ENCODE measurements at regions not wholly inside any gene's neighbourhood (a gene's known extent, or its start where the extent isn't known, plus 50 kb on each side); places are given as distances from the start of the nearest gene placed in this dataset.
"Not testable (repeated sequence)": the region's sequence is repeated elsewhere in the genome, so short reads cannot be mapped to it uniquely, and the experiment has no call there.

DNA sequence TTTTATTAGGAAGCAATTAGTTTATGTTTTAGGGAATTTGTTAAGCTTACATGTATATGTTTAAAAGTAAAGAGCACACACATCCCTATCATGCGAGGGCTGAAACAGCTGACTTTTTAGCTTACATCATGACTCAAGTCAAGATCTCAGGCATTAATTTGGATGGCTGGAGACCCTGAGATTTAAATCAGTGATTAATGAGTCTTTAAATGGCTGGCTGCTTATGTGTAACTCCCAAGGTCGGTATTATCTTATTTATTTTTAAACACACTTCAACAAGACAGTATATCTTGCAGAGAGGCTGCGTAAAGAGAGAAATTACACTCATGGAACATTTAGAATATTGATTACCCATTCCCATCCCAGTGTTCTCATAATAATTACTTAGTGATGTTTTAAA lies 169.4 kb downstream of the KBTBD8 start:
- no peak for DNase-seq

DNA sequence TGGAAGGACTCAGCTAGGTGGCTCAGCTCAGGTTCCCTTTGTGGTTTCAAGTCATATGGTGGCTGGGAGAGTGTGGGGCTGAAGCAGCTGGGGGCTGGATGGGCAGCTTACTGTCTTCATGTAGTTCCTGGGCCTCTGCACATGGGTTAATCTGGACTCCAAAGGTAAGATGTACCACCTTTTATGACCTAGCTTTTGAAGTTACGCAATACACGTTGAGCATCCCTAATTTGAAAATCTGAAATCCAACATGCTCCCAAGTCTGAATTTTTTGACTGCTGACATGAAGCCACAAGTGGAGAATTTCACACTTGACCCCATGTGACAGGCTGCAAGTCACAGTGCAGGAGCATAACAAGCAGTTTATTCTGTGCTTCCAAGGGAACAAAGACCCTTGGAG lies 173.7 kb downstream of the KBTBD8 start:
- DNase-seq: no peak

DNA sequence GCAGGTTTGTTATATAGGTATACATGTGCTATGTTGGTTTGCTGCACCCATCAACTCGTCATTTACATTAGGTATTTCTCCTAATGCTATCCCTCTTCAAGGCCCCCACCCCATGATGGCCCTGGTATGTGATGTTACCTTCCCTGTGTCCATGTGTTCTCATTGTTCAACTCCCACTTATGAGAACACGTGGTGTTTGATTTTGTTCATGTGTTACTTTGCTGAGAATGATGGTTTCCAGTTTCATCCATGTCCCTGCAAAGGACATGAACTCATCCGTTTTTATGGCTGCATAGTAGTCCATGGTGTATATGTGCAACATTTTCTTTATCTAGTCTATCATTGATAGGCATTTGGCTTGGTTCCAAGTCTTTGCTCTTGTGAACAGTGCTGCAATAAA lies 175.0 kb downstream of the KBTBD8 start:
- not testable (repeated sequence) for DNase-seq

DNA sequence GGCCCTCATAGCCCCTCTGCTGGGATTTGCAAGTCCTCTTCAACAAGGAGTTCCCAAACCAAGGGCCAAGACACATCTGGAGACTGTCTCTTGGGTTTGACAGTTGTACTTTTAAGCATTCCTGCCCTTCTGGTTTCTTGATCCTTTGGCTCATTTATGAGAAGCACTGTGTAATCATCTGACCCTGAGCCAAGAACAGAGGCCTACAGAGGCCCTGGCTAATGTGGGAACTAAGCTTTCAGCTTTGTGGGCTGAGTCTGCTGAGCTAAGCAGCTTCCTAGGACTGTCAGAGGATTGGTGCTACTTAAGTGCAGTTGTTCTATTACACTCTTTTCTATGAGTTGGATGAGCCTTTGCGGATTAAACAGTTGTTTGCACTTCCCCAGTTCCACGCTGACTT lies 178.3 kb downstream of the KBTBD8 start:
- no peak for DNase-seq

DNA sequence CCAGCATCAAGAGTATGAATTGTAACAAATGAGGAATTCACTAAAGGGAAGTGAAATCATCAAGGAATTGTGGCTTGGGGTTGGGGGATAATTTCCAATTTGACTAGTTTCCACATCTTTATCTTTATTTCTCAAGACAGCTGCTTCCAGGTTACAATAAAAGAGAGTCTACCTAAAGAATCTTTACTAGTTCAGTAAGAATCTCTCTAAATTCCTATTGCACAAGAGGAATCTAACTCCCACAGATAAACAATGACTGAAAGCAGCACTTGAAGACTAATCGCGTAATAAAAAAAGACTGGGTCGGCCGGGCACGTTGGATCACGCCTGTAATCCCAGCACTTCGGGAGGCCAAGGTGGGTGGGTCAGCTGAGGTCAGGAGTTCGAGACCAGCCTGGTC lies 194.4 kb downstream of the KBTBD8 start:
- DNase-seq: no peak

DNA sequence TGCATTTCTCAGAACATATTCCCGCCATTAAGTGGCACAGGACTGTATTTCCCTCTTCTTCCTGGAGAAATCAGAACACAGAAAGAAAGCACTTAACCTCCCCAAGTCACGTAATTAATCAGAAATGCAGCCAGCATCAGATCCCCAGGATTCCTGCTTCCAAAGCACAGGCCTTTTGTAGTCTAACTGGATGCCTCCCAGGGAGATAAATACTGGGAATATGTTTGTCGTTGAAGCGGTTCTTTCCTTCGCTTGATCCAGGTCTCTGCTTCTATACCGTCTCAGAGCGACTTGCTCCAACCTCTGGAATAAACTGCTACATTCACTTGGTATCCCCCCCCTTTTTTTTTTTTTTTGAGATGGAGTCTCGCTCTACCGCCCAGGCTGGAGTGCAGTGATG lies 198.6 kb downstream of the KBTBD8 start:
- DNase-seq: no peak

DNA sequence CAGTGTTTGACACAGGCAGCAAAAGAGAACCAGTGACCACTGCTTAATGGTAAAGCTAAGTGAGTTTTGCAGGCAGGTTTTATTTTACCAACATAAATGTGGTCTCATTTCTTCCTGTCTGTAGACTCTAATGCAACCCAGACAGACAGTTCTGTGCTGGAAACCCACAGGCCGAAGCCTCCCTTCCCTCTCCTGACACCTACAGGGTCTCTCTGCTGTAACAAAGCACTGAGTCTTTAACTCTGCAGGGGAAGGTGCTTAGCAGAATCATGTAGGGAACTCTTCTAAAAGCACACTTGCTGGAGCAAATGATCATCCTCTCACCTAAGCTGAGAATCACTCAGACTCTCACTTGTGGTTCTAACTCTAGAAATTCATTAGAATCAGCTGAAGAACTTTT lies 200.3 kb downstream of the KBTBD8 start:
- no peak for DNase-seq

DNA sequence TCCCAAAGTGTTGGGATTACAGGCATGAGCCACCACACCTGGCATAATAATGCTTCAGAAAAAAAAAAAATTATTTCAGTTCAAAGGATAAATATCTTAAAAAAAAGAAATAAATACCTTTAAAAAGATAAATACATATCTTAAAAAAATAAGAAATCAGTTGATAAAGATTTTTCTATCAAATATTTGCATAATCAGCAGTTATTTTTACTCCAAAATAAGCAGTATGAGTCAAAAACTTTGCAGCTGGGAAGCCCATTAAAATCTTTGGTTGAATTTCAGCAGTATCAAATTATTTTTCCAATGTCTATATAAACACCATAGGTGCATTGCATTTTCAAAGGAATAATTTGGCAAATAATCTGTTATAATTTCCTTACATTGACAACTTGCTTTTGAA lies 202.5 kb downstream of the KBTBD8 start:
- no peak for DNase-seq

DNA sequence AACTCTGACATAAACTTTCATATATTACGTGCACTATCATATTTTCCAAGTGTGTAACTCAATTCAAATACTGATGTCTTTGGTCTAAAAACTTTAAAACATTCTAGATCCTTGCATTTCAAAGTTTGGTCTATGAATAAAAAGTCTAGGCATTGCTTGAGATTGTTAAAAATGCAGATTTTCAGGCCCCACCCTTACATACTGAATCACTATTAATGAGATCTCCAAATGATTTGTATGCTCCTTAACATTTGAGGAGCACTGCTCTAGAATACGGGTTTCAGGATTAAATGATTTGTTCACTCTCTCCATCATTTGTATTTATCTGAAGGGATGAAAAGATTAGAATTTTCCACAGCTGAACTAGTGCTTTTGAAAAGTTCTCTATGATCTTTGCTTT lies 202.9 kb downstream of the KBTBD8 start:
- DNase-seq: no peak

DNA sequence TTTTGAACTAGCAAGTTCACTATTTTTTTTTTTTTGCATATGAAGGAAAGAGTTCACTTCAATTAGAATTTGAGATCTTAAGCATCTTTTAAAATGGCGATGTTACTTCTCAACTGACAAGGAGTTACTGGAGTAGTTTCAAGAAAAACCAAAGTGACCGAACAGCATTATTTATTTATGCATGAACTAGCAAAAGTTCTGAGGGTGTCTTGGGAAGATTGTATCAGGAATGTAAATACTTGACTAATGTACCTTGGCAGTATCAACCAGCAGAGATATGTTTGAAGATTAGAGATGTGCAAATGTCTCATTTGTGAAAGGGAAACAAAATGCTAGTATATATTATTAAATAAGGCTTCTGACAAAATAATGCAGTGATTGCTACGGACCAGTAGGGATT lies 203.9 kb downstream of the KBTBD8 start:
- no peak for DNase-seq

DNA sequence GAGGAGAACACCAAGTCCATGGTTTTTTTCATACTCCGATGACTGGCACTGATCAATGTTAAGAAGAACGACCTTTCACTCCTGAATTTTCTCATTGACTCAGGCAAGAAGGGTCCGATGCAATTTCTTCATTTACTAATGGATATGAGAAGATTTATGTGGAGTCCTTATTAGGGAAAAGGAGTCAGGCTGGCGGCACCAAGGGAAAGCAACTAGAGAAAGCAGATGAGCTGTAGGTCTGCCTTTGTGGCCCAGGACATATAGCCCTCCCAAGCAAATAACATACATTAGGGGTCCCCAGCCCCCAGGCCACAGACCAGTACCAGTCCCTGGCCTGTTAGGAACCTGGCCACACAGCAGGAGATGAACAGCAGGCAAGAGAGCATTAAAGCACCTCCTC lies 206.8 kb downstream of the KBTBD8 start:
- no peak for DNase-seq

DNA sequence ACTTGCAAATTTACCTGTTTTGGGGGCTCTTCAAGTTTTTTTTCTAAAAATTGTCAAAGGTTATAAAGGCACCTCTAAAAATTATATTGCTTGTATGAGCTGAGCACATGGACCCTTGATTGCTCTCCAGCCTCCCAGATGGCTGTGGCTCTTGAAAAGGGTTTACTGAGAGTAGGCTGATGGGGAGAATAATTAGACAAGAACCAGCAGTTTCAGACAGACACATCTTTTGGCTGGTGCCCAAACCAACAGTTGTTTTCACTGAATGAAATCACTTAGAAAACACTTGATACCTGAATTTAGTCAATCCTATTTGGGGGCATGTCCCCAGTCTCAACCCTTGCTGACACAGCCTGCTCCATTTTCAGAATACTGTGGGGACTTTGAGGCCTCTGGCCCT lies 217.6 kb downstream of the KBTBD8 start:
- DNase-seq: no peak

DNA sequence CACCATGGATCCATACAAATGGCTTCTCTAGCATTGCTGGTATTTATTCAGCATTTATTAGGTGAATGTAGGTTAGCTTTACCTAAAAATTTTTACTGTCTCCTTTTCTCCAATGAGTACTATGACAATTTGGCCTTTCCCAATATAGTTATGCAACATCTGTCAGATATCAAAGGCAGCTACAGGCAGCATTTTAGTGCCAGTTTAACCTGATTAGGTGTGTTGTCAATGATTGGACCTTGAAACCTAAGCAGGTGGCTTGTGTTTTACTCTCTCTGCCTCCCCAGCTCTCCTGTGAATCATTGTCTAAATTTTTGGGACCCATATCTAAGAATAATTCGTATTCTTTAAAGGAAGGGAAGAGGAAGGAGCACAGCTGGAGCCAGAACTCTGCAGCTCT lies 228.9 kb downstream of the KBTBD8 start:
- no peak for DNase-seq

DNA sequence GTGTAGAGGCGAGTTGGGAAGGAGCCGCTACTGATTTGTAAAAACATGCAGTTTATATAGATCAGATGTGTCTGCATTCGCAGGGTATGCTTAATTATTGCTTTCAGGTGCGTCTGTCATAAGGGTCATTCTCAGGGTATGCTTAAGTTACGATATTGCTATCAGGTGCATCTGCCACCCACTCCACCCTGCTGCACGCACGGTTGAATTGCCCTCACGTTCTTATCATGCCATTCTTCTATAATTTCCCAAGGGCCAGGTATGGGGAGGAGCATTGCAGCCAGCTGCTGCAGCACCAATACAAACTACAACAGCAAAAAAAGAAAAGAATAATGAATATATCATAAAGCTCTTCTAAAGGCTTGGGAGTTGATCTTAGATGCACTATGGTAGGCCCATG lies 230.0 kb downstream of the KBTBD8 start:
- DNase-seq: no peak

DNA sequence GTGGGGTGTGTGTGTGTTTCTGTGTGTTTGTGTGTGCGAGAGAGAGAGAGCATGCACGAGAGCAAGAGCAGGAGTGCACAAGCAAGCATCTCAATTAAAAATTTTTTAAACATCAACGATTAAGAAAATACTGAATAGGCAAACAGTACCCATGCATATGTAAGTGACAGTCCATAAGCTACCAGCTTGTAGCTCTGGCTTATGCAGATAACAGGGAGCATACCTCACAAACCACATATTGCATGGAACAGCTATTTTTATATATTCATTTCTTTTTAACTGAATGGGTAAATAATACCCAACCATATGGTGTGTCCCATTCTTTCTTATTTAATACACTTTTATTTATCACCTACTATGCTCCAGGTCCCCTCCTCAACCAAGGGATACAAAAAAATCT lies 234.5 kb downstream of the KBTBD8 start:
- no peak for DNase-seq

DNA sequence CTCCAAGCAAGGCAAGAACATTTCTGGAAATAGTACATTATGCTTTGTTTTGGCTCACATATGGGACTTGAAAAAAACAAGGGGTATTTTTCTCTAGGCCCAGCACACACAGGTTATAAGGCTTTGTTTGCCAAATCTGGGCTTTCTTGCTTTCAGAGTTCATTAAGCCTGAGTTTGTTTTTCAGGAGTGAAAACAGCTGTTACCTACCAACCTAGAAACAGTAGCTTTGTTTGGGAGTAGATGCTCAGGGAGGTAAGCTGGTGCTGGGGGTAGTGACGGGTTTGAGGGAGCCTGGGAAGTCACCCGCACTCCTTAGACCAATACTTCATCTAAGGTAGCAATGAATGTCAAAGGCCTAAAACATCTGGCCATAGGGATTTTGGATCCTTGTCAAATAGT lies 241.2 kb downstream of the KBTBD8 start:
- DNase-seq: no peak

DNA sequence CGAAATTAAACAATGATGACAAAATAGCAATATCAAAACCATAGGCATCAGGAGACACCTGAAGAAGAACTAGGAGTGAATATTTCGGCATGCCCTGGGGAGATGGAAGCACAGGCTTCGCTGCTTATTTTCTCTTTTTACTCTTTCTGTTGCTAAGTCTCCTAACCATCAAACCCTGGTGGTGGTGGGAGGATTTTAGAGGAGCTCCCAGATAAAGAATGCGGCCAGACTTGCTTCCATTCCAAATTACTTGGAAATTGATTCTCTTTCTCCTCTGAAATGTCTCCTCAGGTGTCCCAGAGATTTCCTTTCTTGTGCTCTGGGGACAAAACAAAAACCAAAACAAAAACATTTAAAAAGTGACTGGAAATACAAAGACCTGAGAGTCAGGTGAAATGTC lies 243.0 kb downstream of the KBTBD8 start:
- no peak for DNase-seq

DNA sequence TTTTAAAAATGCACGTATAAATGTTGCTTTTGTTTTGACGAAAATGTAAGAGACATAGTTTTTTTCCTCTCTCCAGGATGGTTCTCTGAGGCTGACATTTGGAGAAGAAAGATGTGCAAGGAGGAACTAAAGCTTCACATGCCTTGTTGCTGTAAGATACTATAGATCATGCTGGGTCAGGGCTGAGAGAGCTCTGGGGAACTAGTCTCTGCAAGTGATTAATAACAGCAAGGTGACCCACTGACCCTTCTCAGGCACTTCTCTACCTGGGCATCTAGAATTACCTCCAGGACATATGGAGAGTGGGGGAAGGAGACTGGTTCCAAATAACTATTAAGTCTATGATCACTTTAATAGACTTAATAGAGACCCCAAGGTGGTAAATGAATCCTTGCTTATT lies 246.0 kb downstream of the KBTBD8 start:
- DNase-seq: no peak

DNA sequence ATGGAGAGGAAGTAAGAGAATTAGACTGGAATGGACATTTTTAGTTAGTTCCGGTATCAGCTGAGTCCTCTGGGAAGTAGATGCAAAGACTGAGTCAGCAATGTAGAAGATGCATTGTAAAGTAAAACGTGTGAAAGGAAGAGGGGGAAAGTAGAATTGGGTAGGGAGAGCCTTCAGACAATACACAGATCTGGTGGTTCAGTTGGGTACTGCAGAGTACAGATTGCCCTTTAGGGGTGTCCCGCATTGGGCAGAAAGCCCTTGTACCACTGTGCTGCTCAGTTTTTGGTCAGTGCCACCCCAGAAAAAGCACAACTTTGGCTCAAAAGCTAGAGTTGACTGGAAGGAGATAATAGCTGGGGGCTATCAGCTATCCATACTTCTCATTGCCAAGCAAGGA lies 247.4 kb downstream of the KBTBD8 start:
- no peak for DNase-seq

DNA sequence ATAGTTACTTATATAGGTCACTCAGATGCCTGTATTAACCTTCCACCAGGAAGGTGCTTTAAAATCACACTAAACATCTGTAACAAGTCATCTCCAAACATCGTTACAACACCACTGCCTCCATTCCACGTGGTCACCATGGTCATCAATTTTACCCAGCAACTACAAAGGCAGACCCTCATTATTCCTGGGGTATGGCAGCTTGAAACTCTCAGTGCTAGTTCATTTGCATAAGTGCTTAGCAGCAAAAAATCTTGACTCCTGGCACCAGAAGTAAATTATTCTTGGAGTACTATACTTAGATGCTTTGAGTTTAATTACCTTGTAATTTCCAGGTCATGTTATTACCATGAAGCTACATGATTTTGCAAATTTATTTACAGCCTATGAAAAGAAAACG lies 250.6 kb downstream of the KBTBD8 start:
- DNase-seq: no peak

DNA sequence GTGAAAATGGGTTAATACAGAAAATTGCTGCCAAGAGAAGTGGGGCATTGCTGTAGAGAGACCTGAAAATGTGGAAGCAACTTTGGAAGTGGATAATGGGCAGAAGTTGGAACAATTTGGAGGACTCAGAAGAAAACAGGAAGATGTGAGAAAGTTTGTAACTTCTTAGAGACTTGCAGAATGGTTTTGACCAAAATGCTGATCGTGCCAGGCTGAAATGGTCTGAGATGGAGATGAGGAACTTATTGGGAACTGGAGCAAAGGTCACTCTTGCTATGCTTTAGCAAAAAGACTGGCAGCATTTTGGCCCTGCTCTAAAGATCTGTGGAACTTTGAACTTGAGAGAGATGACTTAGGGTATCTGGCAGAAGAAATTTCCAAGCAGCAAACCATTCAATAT lies 254.8 kb downstream of the KBTBD8 start:
- not testable (repeated sequence) for DNase-seq

DNA sequence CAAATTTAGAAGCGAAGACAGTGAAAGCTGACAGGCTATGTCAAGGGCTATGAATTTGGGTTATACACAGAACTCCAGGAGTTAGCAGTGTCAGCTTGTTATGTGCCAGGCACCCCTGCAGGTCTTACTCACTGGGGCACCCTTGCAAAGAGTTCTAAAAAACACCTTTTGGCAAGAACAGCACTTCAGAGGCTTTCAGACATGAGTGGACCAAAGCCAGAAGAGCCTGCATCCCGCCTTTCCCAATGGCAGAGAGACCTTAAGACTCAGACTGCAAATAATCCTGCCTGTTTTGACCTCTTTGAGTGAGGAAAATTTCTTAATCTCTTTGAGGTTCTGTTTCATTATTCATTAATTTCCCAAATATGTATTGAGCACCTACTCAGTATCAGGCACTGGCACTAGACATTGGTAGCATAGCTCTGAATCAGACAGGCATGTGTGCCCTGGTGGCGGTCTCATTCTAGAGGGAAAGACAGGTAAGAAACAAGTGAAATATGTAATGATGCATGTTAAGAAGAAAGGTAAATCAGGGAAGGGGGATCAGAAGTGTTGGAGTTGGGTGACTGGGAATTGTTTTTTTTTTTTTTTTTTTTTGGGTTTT lies 280.0 kb downstream of the KBTBD8 start:
- DNase-seq: no peak

DNA sequence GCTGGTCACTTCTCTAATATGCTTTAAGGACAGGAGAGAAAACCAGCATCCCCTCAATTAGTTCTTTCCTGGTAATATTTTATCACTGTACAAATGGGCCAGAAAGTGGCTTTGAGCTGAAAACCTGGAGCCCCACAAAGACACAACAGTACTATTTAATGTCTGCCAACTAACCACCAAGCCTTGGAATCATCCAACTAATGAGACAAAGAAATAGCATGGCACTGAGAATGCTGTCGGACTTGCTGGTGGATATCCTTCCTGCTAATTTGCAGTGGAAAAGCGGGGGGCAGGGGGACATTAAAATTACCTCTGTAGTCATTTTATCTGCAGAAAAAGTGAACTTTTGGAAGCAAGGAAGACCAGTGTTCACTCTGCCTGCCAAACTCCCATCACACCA lies 288.5 kb downstream of the KBTBD8 start:
- DNase-seq: no peak

DNA sequence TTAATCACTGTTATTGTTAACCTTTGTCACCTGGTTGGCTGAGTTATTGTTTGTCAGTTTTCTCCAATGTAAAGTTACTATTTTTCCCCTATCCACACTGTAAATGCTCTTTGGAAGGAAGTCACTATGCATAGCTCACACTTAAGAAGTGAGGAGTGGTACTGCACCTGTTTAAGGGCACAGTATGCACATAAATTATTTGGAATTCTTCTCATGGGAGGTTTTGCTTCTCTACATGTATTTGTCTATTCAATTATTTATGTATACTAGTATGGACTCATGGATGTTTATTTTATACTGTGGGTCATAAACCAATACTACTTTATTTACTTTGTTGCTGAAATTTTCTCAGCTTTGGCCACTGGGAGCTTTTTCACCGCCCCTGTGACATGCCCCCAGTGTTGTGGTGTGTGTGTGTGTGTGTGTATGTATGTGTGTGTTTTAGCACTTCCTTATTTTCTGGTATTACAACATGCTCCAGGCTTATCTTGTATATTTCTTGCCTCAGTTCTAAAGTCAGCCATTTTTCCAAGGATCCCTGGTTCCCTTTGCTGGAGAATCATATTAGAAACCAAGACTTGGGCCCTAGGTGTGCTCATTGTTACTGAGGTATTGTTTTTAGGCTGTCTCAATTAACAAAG lies 290.5 kb downstream of the KBTBD8 start:
- no peak for DNase-seq

DNA sequence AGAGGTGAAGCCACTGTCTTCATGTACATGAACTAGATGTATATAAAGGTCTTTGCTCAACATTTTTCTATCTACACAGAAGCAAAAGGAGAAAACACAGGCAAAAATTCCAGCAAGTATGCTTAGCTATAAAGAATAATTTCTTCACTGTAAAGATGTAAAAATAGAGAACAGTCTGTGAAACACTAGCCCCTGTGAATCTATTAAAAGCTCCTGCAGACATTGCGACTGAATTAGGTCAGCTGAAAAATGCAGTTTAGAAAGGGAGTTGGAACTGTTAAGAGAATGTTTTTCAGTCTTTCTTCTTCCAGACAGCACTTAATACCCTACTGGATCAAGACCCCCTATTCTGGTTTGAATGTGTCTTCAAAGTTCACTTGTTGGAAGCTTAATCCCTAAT lies 291.5 kb downstream of the KBTBD8 start:
- no peak for DNase-seq

All from stimulated activated CD4-positive, alpha-beta T cell treated with anti-CD3 and anti-CD28 coated beads, Interleukin-4, amount 100 ng/mL, for 4 hours (primary cell).